NCI-H2196 treated with DMSO at 0.1 percent for 48 hours (cell line): ENCODE measurements at regions not wholly inside any gene's neighbourhood (a gene's known extent, or its start where the extent isn't known, plus 50 kb on each side); places are given as distances from the start of the nearest gene placed in this dataset.

ENCODE experiments used
- DNase-seq: peaks from one replicate; lab custom pipeline; 2025; ENCODE audit not compliant: unreplicated experiment; lab: John Stamatoyannopoulos, UW

DNA sequence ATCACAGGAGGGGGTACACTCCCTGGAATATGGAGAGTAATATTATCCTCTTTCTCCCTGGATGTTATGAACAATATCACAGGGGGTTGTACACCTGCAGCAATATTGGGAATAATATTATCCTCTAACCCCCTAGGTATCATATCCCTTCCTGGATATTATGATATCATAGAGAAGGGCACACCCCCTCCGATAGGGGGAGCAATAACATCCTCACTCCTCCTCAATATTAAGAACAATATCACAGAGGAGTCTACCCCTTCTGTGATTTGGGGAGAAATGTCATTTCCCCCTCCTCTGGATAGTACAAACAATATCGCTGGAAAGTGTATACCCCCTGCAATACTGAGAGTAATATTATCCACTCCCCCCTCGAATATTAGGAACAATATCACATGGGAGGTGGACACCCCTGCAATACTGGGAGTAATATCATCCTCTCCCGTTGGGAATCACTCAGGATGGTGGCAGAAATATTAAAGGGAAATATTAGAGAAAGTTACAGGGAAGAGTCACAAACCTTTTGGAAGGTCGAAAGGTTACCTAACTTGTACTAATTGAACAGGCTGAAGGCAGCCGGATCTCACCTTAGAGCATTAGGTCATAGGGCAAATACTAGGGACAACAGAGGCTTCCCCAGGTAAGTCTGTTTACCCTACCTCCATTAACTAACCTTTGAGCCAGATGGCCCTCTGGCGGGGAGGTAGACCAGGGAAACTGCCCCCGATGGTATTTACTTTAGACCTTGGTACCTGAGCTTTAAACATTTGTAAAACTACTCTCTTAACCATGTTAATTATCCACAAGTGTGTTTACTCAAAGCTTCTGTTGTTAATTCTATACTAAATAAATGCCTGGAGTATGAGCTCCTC, 57.5 kb upstream of the FREM1 start:
- DNase-seq, result no peak

DNA sequence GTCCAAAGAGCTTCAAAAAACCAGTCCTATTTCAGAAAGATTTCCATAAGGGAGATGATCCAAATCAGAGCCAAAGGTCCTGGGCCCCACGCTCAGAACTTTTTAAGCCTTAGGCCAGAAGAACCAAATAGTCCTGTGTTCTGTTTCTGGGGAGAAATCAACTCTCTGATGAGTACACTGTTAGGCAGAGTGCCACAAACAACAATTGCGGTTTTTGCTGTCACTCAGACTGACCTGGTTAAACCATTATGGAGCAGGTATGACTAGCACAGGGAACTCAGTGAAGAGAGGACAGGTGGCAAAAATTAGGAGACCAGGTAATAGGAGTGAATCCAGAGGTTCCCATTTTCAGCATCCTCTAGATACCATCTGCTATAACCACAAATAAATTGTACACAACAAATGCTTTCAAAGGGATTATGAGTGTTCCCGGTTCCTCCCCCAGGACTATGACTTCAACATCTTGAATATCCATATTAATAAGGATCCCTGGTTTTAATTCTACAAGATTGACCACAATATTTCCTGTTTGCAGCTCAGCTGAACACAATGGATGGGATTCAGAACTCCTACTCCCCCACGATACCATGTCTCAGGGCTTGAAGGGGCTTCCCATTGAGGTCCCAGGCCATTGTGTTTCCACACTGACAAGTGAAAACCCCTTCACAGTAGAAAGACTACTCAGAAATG, 52.1 kb upstream of the FREM1 start:
- DNase-seq, result no peak

DNA sequence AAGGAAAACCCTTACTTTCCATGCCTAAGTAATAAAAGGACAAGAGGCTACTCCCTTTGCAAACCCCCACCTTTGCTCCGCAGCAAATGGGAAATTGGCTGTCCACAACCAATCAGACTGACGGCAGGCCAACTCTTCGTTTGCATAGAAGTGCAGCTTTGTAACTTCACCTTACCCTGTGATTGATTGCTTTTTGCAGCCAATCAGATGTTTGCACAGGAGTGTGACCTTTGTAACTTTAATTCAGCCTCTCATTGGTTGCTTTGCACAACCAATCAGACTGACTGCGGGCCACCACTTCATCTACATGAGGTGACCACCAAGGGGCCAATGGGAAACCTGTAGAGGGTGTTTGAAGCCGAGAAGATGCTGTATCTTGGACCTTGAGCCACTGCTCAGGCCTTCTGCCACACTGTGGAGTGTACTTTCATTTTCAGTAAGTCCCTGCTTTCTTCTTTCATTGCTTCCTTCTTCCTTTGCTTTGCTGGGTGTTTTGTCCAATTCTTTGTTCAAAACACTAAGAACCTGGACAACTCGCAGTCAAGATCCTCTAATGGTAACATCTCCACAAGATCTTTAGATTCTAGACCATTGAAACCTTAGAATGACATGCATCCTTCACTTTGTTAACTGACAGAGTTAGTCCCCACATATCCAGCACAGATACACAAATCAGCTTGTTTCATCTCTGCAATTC, 51.3 kb upstream of the FREM1 start:
- no peak for DNase-seq

GRCh38 chr9:14960881-14961280, 50.7 kb upstream of the FREM1 start:
- DNase-seq, result no peak
